ENCODE measurements at regions not wholly inside any gene's neighbourhood (a gene's known extent, or its start where the extent isn't known, plus 50 kb on each side); places are given as distances from the start of the nearest gene placed in this dataset.
"Not testable (repeated sequence)": the region's sequence is repeated elsewhere in the genome, so short reads cannot be mapped to it uniquely, and the experiment has no call there.

GRCh38 chr19:29045679-29046254, 167.2 kb downstream of the UQCRFS1 start:
- no peak for DNase-seq

- no peak for DNase-seq
Measured at GRCh38 chr19:29044037-29044436, 168.9 kb downstream of the UQCRFS1 start.

DNA sequence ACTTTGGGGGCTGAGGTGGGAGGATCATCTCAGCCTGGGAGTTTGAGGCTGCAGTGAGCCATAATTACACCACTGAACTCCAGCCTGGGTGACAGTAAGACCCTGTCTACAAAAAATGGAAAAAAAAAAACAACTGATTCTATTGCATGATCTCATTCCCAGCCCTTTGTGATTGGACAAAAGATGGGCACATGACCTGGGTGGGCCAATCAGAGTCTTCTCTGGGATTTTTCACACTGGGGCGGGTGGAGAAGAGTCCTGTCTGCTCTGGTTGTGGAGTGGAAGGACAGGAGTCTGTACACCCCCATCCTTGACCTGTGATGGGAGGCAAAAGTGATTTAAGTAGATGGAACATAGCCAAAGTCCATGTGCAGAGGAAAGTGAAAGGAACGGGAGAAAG, 170.5 kb downstream of the UQCRFS1 start:
- no peak for DNase-seq

DNA sequence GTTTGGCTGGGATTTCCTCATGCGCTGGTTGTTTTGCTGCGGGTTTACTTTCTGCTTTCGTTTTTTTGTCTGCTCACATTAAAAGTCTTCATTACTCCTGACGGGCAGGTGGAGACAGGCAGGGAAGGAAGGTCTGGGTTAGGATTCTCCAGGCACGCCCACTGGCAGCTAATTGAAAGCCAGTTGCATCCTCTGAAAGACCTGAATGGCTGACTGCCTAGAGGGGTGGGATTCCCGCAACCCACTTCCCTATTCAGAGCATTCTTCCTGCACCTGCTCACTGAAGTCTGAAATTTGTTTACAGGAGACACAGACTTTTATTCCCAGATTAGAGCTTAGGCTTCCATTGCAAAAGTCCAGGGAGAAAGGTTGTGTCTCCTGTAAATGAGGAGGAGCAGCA, 172.0 kb downstream of the UQCRFS1 start:
- no peak for DNase-seq

GRCh38 chr19:29040292-29040691, 172.7 kb downstream of the UQCRFS1 start:
- DNase-seq = no peak

DNA sequence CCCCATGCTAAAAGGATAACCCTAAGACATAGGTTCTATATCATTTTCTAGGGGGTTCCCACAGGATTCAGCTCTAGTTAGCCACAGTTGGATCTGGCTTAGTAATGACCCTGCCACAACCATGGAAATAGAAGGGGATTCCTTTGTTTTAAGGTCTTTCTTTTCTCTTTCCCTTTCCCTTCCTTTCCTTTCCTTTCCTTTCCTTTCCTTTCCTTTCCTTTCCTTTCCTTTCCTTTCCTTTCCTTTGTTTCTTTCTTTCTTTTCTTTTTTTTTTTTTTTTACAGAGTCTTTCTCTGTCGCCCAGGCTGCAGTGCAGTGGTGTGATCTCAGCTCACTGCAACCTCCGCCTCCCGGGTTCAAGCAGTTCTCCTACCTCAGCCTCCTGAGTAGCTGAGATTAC, 173.9 kb downstream of the UQCRFS1 start:
- not testable (repeated sequence) for DNase-seq

- no peak for DNase-seq
Measured at GRCh38 chr19:29031216-29031615, 181.7 kb downstream of the UQCRFS1 start.

- no peak for DNase-seq
Measured at GRCh38 chr19:29029268-29029958, 183.5 kb downstream of the UQCRFS1 start.

GRCh38 chr19:29022599-29022998, 190.4 kb downstream of the UQCRFS1 start:
- DNase-seq = no peak

- DNase-seq = no peak
Measured at GRCh38 chr19:29022165-29022564, 190.8 kb downstream of the UQCRFS1 start.

DNA sequence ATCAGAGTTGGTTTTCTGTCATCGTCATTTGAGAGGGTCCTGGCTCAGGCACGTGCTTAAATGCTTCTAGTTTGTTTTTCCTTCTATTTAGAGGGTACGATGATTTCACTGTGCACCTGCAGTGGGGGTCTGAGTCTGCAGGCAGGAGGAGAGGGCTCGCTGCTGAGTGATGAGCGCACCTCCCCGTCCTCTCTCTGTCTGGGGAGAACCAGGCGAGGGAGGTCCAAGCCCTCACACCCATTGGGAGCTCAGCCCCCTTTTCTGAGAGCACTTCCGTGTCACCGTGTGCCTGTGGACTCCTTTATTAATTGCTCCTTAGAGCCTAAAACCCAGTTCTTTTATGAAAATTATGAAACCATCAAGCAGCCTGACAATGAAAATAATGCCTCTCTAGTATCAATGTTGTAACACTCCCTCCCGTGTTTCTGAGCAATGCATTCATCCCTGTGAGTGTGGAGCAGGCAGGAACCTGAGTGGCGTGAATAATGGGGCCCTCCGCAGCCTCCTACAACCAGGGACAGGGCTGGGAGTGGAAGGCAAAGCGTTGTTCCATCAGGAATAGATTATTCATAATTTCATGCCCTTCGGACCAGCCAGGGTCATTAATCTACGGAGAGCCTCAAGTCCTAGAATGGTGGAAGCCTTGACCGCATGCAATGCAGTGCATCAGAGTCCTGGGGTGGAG, 191.6 kb downstream of the UQCRFS1 start:
- DNase-seq = no peak

GRCh38 chr19:29019403-29019802, 193.5 kb downstream of the UQCRFS1 start:
- DNase-seq = no peak

DNA sequence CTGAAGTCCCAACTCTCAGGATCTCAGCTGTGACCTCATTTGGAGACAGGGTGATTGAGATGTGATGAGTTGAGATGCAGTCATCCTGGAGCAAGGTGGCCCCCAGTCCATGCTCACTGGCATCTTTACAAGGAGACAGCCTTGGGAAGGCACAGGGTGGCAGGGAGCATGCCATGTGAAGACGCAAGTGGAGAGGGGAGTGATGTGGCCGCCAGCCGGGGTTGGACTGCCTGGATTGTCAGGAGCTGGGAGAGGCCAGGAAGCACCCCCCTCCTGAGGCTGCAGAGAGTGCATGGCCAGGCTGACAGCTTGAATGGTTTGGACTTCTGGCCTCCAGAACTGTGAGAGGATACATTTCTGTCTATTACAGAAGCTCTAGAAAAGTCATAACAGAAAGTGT, 194.4 kb downstream of the UQCRFS1 start:
- no peak for DNase-seq

GRCh38 chr19:29017788-29018187, 195.2 kb downstream of the UQCRFS1 start:
- DNase-seq = no peak

DNA sequence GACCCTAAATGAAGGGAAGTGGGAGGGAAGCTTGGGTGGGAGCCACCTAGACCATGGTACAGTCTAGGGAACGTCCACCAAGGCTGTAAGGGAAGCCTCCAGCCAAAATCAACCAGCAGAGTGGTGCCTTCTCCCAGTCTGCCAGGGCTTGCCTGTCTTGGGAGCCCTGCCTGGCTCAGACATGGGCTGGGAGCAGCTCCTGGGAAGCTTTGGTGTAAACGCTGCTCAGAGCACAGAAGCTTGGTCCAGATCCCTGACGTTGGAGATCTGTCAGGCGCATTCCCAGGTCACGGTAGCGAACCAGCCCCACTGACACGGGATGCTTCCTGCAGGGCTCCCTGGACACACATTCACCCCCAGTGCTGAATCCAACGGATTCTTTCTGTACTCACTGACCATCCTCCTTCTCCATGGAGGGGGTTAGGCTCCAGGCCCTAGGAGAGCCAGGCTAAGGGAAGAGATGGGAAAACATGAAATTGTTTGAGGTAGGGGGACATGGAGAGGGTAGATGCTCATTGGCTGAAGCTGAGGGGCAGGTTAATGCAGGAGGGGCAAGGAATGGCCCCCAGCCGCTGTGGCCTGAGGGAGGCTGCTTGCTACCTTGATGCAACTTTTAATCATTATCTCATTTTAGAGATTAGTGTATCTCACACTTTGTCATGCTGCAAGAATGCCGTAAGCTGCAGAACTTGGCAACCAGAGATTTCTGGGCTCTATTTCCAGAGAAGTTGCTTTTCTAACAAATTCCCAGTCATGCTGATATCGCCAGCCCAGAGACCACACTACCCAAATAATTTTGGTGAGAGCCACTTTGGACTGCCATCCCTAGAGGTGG, 195.8 kb downstream of the UQCRFS1 start:
- no peak for DNase-seq

GRCh38 chr19:29016353-29016752, 196.6 kb downstream of the UQCRFS1 start:
- DNase-seq = no peak

- no peak for DNase-seq
Measured at GRCh38 chr19:29015569-29015968, 197.4 kb downstream of the UQCRFS1 start.

GRCh38 chr19:29014857-29015436, 198.0 kb downstream of the UQCRFS1 start:
- no peak for DNase-seq

- no peak for DNase-seq
Measured at GRCh38 chr19:29013988-29014387, 199.0 kb downstream of the UQCRFS1 start.

DNA sequence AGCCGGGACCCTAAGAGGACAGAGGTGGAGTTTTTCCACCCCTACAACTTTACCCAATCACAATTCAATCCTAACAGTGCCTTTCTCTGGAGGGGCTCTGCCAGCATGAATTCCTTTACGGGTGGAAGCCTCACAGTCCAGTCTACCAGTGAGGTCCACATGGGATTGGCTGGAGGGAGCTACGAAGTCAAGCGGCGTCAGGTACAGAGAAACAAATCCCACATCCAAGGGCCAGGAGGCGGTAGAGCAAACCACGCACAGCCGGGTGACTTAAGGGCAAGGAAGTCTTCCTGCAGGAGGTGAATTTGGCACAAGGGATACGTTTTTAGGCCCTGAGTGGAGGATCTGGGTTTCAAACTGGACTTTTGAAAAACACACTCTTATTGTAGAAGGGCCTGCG, 199.6 kb downstream of the UQCRFS1 start:
- DNase-seq = no peak

DNA sequence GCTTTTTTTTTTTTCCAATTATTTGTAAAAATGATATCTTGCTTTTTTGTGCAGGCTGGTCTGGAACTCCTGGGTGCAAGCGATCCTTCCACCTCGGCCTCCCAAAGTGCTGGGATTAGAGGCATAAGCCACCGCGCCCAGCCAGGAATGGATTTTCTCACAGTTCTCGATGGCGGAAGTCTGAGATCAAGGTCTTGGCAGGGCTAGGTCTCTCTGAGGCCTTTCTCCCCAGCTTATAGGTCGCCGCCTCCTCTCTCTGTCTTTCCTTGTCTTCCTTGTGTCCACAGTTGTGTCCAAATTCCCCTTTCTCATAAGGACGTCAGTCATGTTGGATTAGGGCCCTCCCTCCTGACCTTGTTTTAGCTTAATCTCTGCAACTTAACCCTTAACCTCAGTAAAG, 200.5 kb downstream of the UQCRFS1 start:
- no peak for DNase-seq

DNA sequence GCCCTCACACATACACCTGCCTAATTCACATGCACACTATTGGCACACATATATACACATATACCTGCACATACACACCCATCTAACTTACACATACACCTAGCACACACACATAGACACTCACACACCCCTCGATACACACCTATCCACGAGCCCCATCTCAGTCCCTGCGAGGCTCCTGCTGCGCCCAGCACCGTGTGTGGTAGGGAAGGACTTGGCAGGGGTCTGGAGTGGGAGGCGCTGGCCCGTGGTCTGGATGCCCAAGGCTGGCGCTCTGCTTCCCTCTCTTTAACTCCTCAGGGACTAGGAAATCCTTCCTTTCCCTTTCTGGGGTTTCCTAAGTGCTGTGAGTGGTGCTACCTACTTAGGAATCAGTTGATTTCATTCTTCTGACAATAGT, 202.7 kb downstream of the UQCRFS1 start:
- no peak for DNase-seq
